B cell (primary cell): ENCODE measurements at regions not wholly inside any gene's neighbourhood (a gene's known extent, or its start where the extent isn't known, plus 50 kb on each side); places are given as distances from the start of the nearest gene placed in this dataset.

Source experiments
- EZH2 ChIP-seq: IDR thresholded peaks from 2 replicates; pipeline ENCODE4 v1.6.1; 2012; ENCODE audit warnings: borderline replicate concordance, low read depth, mild to moderate bottlenecking, moderate library complexity, low read length; ENCODE audit not compliant: insufficient read depth, poor library complexity, severe bottlenecking
- TF ChIP-seq, protein P1 (sequence below): fragments of 200-600 bp; IDR thresholded peaks from one replicate; pipeline ENCODE4 v1.8.0; 2022; ENCODE audit warnings: antibody characterized with exemption, mild to moderate bottlenecking

- TF ChIP-seq, protein P1, sequence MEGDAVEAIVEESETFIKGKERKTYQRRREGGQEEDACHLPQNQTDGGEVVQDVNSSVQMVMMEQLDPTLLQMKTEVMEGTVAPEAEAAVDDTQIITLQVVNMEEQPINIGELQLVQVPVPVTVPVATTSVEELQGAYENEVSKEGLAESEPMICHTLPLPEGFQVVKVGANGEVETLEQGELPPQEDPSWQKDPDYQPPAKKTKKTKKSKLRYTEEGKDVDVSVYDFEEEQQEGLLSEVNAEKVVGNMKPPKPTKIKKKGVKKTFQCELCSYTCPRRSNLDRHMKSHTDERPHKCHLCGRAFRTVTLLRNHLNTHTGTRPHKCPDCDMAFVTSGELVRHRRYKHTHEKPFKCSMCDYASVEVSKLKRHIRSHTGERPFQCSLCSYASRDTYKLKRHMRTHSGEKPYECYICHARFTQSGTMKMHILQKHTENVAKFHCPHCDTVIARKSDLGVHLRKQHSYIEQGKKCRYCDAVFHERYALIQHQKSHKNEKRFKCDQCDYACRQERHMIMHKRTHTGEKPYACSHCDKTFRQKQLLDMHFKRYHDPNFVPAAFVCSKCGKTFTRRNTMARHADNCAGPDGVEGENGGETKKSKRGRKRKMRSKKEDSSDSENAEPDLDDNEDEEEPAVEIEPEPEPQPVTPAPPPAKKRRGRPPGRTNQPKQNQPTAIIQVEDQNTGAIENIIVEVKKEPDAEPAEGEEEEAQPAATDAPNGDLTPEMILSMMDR = no peak
- TF ChIP-seq EZH2 = no peak
Measured at GRCh38 chr13:95484052-95484451, 68.5 kb upstream of the CLDN10 start.
